NCI-H2196 (cell line): ENCODE measurements at regions not wholly inside any gene's neighbourhood (a gene's known extent, or its start where the extent isn't known, plus 50 kb on each side); places are given as distances from the start of the nearest gene placed in this dataset.
A peak's percentile ranks its signal among the peaks of the same experiment; 100 is the strongest.
"Not testable (repeated sequence)": the region's sequence is repeated elsewhere in the genome, so short reads cannot be mapped to it uniquely, and the experiment has no call there.

Experiments used
- DNase-seq: peaks from one replicate; lab custom pipeline; 2025; ENCODE audit not compliant: unreplicated experiment; lab: John Stamatoyannopoulos, UW

GRCh38 chr1:222470252-222470805 lies 77.6 kb downstream of the HHIPL2 start:
- DNase-seq, result not testable (repeated sequence)

- no peak for DNase-seq
Measured at GRCh38 chr1:222466150-222466865, 81.6 kb downstream of the HHIPL2 start.

- peak; percentile 92 for DNase-seq
Measured at GRCh38 chr1:222465211-222466041, 82.5 kb downstream of the HHIPL2 start.

- no peak for DNase-seq
Measured at GRCh38 chr1:222464841-222465210, 83.1 kb downstream of the HHIPL2 start.

- no peak for DNase-seq
Measured at GRCh38 chr1:222463059-222463730, 84.7 kb downstream of the HHIPL2 start.

GRCh38 chr1:222462601-222463000 lies 85.3 kb downstream of the HHIPL2 start:
- no peak for DNase-seq

GRCh38 chr1:222461941-222462340 lies 86.0 kb downstream of the HHIPL2 start:
- DNase-seq, result no peak

- no peak for DNase-seq
Measured at GRCh38 chr1:222459652-222460051, 88.3 kb downstream of the HHIPL2 start.

- no peak for DNase-seq
Measured at GRCh38 chr1:222457513-222457912, 90.4 kb downstream of the HHIPL2 start.

- no peak for DNase-seq
Measured at GRCh38 chr1:222457084-222457483, 90.8 kb downstream of the HHIPL2 start.

- peak; percentile 77 for DNase-seq
Measured at GRCh38 chr1:222455188-222455879, 92.6 kb downstream of the HHIPL2 start.

GRCh38 chr1:222454782-222455181 lies 93.1 kb downstream of the HHIPL2 start:
- DNase-seq, result no peak

GRCh38 chr1:222454186-222454585 lies 93.7 kb downstream of the HHIPL2 start:
- no peak for DNase-seq

- DNase-seq, result no peak
Measured at GRCh38 chr1:222452031-222452430, 95.9 kb downstream of the HHIPL2 start.

- no peak for DNase-seq
Measured at GRCh38 chr1:222443566-222443965, 104.3 kb downstream of the HHIPL2 start.

GRCh38 chr1:222441066-222441465 lies 106.8 kb downstream of the HHIPL2 start:
- DNase-seq, result no peak

- no peak for DNase-seq
Measured at GRCh38 chr1:222424826-222425225, 123.1 kb downstream of the HHIPL2 start.

- no peak for DNase-seq
Measured at GRCh38 chr1:222421380-222421779, 126.5 kb downstream of the HHIPL2 start.

GRCh38 chr1:222420633-222421032 lies 127.3 kb downstream of the HHIPL2 start:
- DNase-seq, result no peak

- no peak for DNase-seq
Measured at GRCh38 chr1:222418654-222419053, 129.2 kb downstream of the HHIPL2 start.

GRCh38 chr1:222417264-222417663 lies 130.6 kb downstream of the HHIPL2 start:
- DNase-seq, result no peak
